GM19452 (cell line): ENCODE measurements at regions not wholly inside any gene's neighbourhood (a gene's known extent, or its start where the extent isn't known, plus 50 kb on each side); places are given as distances from the start of the nearest gene placed in this dataset.

Source experiments
- ATAC-seq: cut with Tn5 transposase; IDR thresholded peaks from one replicate; pipeline ENCODE4 v1.9.1; 2021; ENCODE audit not compliant: unreplicated experiment

DNA sequence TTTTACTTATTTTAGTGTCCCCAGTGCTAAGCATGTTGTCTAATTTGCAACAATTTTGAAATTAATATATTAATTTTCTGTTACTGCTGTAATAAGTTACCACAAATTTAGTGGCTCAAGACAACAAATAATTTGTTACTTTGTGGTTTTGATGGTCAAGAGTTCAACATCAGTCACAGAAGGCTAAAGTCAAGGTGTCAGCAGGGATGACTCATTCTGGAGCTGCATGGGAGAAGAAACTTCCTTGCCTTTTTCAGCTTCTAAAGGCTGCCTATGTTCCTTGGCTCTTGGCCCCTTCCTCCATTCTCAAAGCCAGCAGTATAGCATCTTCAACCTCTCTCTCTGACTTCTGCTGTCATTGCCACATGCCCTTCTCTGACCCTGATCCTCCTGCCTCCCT is 271.8 kb downstream of the HLX start:
- no peak for ATAC-seq

DNA sequence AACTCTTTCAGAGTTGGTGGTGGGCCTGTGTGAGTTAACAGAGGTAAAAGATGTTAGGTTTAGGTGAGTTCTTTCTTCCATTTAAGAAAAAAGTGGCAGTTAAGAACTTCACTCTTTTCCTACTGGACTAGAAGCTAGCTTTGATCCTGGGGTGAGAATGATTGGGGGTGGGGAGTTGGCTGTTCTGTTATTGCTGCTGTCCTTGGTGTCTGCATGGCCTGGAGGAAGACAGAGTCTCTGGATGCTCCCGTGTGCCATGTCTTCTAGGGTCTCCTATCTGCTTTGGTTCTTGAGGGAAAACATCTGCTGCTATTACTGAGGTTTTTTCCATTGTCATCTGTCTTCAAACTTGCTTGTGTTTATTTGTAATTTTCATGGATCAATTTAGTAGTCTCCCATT is 275.7 kb downstream of the HLX start:
- no peak for ATAC-seq

DNA sequence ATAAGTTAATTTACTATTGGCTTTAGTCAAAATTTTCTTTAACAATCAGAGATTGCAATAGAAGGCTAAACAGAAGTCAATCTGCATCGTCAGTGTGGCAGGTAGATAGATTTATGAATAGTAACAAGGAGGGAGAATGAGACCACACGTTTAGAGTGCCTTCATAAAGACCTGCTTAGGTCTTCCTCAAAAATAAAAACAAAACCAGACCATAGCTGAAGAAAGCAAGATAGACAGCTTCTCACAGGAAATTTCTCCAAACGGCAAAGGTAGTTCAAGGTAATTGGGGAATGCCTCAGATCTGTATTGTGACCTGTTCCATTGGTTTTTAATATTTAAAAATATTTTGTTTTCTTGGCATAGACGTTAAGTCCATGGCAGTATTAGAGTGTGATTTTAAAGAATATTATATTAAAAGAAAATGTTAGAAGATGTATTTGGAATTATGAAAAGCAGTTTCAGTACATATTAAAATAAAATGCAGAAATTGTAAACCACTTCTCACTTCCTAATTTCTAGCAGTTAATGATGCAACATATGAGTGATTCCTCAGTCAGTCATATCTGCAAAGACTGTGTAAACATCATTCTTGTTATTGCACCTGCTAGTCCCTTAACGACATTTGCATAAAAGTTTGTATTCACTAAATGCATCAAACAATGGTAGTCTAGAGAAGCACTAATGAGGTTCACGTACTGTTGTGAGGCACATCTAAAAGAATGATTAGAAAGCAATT is 278.0 kb downstream of the HLX start:
- ATAC-seq = peak; percentile 90

DNA sequence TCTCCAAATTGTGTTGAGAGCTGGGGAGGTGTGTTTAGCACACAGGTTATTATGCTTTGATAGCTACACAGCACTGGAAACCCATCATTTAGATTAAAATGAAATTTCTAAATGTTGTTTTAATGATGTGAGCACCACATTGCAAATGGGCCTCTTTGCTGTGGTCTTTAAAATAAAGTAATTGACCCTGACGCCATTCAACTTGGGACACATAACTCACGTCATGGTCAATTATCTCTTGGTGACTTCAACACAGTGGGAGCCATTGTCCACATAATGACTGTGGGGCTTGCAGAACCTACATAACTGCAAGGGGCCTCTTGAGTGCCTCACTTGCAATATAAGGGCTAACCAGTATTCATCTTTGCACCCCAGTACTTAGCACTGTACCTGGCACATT is 280.4 kb downstream of the HLX start:
- ATAC-seq = no peak

DNA sequence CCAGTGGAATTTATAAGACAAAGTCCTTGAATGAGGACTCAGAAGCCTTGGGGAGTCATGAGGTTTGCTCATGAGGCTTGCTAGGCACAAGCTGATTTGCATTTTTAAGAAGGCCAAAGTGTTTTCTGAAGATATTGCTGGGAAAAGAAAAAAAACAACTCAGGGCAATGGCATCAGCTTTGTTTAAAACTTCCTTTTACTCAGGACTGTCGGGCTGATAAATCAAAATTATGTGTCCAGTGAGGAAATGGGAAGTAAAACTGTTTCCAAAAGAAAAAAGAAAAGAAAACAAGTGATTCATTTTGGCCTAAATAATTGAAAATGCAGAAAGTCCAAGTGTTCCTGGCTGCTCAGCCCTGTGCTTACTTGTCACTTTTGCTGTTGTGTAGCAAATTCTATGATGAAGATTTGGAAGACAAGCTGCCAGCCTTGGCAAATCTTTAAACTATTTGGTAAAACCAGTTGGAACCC is 282.4 kb downstream of the HLX start:
- ATAC-seq = no peak

DNA sequence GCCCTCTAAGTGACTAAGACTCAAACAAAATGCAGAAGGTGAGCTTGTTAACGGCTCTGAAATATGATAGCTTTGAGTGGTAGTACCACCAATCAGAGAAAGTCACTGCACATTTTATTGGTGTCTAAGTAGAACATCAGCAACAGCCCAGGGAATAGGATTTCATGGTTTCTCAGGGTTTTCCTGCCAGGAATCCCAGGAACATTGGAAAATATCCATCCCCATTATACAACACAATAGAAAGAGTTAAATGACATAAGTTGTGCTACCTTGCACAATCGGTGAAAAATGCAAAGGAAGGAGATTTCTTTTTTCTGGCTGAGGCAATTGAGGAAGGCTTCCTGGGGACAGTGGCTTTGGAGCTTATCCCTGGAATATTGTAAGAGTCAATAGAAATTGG is 283.1 kb downstream of the HLX start:
- no peak for ATAC-seq

DNA sequence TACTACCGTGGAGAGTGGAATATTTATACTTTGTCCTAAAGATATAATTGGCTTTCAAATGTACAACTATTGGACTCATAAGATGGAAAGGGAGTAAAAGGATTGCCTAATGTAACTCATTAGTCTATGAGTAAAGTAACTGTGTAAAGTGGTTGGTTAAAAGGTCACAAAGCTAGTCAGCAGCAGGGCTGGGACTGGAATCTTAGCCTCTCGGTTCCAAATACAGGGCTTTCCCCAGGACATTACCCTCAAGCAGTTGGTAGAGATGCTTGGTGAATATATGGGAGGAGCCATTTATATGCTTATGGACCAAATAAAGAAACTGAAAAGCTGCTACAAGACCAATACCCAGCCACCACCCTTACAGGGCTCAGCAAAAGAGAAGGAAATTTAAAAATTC is 283.7 kb downstream of the HLX start:
- ATAC-seq = no peak

DNA sequence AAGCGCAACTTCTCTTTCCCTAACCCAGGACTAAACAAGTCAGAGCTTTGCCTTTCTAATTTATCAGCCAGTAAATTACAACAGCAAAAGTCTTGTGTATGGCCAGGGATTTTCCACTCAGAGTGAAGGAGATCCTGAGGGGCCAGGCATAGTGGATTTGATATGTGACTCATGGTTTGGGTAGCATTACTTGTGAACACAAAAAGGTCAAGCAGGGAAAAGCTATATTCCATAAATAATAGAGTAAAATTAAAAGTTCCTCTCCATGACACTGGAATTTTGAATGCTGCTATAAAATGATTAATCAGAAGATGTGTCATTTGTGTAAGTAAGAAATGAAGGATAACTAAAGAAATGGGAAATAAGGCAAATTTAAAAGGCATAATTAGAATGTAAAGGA is 284.8 kb downstream of the HLX start:
- ATAC-seq = no peak

DNA sequence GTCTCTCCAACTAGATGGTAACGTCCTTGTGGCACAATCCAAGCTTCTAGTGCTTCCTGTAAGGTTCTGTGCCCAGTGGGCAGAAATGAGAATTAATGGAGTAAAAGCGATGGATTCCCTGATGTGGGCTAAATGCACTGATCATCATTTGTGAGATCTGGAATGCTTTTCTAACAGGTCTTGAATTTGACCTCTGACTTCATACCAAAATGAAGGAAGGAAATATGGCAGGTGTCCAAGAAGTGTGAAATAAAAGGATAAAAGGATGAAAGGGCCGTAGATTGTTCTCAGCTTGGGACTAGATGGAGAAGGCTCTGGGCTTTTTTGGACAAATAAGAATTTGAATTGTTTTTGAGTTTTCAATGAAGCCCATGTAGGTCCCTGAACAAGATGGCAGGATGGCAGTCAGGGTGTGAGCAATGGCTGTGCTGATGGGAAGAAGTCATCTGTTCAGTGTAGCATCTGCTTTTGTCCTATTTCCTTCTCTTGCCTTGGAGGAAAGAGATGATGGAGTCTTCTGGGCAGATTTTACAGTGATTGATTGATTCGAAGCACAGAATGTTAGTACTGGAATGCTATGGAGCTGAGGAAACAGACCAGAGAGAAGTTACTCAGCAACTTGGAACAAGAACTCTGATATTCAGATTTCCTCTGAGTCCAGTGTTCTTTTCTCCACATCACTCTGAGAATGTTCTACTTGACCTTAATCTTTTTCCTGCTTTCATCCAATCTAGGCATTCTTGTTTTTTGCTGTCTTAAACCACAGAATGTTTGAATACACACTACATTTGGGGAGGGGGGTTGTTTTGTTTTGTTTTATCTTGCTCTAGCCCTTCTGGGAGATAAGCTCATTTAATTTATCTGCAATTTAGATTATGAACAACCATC is 286.0 kb downstream of the HLX start:
- no peak for ATAC-seq

DNA sequence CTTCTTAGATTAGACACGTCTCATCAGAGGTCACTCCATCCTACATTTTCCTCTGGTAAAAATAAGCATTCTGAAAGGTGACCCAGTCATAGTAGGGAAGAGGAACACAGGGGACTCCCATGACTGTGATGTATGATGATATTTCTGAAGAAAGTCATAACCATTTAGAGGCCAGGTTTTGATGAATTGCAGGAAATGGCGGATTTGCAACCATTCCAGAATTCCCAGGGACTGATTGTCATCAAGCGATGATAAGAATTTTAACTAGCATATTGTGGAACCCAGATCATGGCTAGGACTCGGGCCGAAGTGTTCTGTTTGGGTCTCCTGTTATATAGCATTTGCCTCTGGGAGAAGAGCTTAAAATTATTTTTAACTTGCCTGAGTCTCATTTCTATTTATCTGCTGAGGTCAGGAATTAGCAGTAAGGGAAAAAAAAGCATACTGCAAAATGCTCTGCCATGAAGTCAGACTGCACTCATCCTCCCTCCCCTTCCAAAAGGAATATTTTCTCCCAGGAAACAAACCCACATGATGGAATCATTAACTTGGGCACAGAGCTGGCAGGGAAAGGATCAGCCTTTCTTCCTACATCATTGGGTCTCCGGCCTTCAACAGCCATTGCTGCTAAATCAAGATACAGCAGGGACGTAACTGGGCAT is 286.7 kb downstream of the HLX start:
- no peak for ATAC-seq

DNA sequence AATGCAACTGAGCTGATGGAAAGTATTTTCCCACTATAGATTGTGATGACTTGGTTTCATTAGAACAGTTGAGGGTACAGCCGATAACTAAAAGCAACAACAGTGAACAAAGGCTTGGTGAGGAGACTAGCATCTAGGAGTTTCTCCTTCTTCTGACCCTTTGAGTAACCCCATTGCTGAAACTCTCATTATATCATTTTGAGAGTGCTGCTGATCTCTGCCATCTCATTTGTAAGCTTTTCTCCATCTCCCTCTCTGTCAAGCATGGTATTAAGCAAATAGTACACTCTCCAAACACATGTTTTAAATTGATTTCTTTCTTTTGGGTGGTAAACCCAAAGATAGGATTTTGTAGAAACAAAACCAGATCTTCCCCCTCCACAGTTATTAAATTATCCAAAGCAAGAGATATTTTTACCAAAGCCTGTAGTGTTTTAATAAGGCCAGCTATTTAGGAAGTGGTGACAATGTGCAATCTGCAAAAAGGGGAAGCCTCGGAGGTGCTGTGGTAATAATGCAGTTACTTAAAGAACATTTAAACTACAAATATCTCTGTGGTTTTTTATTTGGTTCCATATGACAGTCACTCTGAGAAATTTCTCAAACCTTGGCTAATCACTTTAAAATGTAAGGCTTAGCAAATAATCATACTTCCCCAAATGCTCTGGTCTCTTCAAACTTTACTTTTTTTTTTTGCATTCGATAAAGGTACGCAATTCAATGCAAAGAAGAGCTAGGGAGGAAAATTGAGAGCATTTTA is 287.5 kb downstream of the HLX start:
- ATAC-seq = peak; percentile 86

DNA sequence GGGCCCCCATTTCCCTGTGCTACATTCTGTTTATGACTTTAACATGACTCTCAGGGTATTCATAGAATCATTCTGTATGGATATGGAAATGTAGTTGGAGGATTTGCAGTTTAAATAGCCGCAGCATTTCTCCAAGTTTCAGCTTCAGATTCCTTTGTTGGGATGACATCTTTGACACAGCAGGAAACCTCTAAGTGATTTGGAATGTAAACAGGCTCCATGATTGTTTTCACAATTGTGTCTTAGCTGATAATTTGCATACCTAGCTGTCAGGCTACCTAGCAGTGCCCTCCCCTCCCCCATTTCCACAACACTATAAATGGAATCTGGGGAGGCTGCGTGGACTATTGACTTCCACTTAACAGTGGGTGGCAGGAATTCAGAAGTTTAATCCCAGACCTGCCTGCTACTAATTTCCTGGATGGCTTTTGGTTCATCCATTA is 290.2 kb downstream of the HLX start:
- ATAC-seq = no peak

DNA sequence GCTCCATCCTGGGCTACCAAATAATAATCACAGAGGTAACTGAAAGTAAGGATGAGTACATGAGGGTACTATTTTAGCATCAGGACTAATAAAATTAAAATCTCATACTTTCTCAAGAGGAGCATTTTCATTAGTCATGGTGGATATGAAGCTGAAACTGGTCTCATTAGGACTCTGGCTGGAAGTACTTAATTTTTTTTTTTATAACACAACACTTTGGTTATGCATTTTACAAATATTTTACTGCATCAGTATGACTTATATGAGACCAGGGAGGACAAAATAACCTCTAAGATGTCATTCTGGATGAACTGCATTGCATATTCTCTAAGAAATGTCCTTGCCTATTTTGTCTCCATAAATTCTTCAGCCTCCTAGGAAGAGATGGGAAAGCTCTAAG is 290.9 kb downstream of the HLX start:
- no peak for ATAC-seq

DNA sequence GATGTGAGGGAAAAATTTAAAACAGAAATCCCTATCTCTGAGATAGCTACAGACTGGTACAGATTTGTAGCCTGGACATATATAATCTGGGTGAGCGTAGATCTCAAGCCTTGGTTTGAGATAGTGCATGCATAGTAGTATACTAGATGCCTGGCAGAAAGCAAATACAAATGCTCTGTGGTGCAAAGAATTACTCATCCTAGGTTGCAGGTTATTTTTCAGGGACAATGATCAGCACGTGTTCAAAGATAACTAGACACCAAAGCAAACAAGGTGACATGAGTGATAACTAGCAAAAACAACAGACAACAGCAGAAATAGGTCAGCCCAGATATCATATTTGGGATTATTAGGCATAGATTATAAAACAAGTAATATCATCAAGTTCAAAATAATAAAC is 292.5 kb downstream of the HLX start:
- no peak for ATAC-seq

DNA sequence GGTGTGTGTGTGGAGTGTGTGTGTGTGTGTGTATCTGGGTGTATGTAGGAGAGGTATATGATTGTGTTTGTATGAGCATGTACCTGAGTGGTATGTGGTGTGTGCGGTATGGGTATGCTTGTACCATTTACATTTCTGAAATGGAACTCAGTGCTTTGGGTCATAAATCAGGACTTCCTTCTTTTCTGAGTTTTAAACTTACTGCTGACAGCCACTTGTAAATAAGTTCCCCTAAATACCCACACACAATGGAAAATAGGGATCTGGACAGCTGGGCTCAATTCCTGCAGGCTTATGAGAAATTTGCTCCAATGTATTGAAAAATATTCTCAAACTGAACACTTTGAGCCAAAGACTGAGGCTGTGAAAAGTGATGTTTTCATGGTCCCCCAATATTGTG is 293.6 kb downstream of the HLX start:
- ATAC-seq = no peak

DNA sequence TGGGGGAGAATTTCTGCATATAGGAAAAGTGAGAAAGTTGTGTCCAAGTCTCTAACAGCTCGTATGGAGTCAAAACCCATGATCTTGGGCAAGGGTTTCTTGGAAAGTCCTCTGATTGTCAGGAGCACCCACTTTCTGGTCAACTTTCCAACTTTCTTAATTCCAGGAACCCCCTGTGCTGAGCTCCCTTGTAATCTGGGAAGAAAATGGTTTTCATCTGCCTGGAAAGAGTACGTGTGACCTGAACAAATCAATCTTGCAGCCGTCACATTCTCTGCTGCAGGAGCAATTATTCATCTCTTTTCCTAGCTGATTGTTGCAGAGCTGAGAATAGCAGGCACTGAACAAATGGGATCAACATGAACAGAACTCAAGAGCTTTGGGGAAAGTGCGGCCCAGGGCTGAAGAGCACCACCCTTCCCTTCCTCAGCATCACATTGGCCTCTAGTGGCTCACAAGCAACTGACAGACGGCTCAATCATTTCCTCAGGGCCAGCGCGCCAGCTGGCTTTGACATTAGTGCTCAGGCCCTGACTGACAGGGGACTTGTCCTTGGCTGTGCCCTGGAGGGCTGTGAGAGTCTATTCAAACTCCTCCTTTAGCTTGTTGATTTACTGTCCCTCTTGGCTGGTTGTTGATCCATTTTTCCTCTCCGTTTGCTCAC is 295.2 kb downstream of the HLX start:
- ATAC-seq = no peak

DNA sequence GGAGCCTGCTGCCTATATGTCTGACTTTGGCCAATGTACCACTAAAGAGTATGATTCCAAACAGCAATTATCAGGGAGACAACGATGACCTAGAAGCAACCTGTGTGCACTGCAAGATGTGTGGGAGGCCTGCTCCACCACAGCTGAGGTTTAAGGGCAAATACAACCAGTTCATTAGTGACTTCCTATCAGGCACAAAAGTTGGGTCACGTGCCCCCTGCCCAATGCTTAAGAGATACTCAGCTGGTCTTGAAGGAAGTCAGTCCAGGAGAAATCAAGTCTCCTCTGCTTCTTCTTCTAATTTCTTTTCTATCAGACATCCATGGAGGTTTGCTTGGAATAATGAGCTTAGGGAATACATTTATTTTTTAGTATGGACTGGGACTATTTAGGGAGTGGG is 296.0 kb downstream of the HLX start:
- no peak for ATAC-seq

DNA sequence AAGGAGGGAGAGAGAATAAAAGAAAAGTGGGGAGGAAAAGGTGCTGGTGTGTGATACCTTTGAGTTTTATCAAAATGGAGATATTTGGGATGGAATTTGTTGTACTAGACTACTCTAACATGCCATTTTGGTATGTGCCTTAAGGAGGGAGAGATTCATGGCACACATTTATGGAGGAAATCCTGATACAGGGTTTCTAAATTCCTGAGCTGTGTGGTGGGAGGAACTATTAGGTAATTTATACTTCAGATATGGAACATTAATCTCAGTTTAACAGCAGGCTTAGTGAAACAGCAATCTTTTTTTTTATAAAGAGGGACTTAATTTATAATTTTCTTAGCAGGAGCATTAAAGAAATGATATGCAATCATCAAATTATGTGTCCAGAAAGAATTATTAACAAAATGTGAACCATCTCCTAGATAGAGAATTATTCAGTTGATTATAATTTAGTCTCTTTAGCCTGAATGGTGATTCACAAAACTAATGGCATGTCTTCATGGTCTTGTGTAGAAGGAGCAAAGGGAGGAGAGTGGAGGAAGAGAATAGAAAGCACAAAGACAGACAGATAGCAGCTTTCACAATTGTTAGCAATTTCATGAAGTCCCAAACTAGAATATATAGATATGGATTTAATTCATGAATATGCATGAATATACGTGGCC is 301.6 kb downstream of the HLX start:
- no peak for ATAC-seq

DNA sequence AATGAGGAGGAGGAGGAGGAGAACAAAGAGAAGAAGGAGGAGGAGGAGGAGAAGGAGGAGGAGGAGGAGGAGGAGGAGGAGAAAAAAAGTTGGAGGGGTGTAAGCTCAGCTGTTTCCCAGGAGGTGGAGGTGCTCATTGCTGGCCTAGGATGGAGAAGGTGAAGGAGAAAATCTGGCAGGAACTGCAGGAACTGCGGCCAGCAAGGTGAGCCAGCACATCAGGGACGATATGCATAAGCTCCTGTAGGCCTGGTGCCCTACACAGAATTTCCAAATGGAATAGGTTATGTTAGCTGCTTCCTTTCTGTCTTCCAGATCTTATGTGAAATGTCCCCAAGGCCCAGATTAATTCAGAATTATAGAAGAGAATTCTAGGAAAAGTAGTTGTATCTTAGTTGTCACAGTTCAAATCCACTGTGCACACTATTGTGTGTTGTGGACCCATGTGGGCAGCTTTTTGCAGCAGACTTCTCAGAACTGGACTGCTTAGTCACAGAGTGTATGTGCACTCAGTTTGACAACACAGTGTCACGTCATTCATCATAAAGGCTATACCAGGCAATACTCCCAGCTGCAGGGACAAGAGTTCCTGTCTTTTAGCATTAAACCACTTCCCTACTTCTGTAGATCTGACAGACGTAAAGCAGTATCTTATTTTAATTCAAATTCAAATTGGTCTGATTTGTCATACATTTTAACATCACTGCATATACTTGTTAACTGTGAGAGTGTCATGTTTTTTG is 303.7 kb downstream of the HLX start:
- no peak for ATAC-seq
